ENCODE measurements at regions not wholly inside any gene's neighbourhood (a gene's known extent, or its start where the extent isn't known, plus 50 kb on each side); places are given as distances from the start of the nearest gene placed in this dataset.

- DNase-seq (ENCODE audit: insufficient read length, low spot score) = no peak
- no peak for FAIRE-seq
These were observed 335.6 kb upstream of the SLC16A7 start for GRCh38 chr12:59260202-59260601.

GRCh38 chr12:59252731-59253130, 332.4 kb upstream of the LRIG3 start:
- FAIRE-seq = no peak

GRCh38 chr12:59250766-59251165, 330.5 kb upstream of the LRIG3 start:
- FAIRE-seq (no peak), DNase-seq (ENCODE audit: insufficient read length, low spot score) (no peak)

More at GRCh38 chr12:59252731-59253130, 332.4 kb upstream of the LRIG3 start:
- no peak for DNase-seq (ENCODE audit: insufficient read length, low spot score)

GRCh38 chr12:59240048-59240447, 319.7 kb upstream of the LRIG3 start:
- no peak for DNase-seq (ENCODE audit: insufficient read length, low spot score)
- FAIRE-seq = no peak

- no peak for DNase-seq (ENCODE audit: insufficient read length, low spot score)
- FAIRE-seq = no peak
These were observed 314.1 kb upstream of the LRIG3 start for GRCh38 chr12:59234391-59234790.

GRCh38 chr12:59230334-59230733, 310.0 kb upstream of the LRIG3 start:
- DNase-seq (ENCODE audit: insufficient read length, low spot score) = no peak
- no peak for FAIRE-seq

- no peak for FAIRE-seq
- no peak for DNase-seq (ENCODE audit: insufficient read length, low spot score)
These were observed 298.8 kb upstream of the LRIG3 start for GRCh38 chr12:59219148-59219547.

- no peak for DNase-seq (ENCODE audit: insufficient read length, low spot score)
- FAIRE-seq = no peak
These were observed 276.7 kb upstream of the LRIG3 start for GRCh38 chr12:59196989-59197388.

GRCh38 chr12:59194794-59195193, 274.5 kb upstream of the LRIG3 start:
- no peak for FAIRE-seq

GRCh38 chr12:59193476-59194050, 273.3 kb upstream of the LRIG3 start:
- DNase-seq (ENCODE audit: insufficient read length, low spot score) (no peak), FAIRE-seq (no peak)

More at GRCh38 chr12:59194794-59195193, 274.5 kb upstream of the LRIG3 start:
- DNase-seq (ENCODE audit: insufficient read length, low spot score) = no peak

- FAIRE-seq (no peak), DNase-seq (ENCODE audit: insufficient read length, low spot score) (no peak)
These were observed 271.1 kb upstream of the LRIG3 start for GRCh38 chr12:59191372-59191771.

GRCh38 chr12:59186451-59186850, 266.1 kb upstream of the LRIG3 start:
- FAIRE-seq (no peak), DNase-seq (ENCODE audit: insufficient read length, low spot score) (no peak)

- DNase-seq (ENCODE audit: insufficient read length, low spot score) = no peak
These were observed 265.0 kb upstream of the LRIG3 start for GRCh38 chr12:59185295-59185694.

GRCh38 chr12:59182658-59183455, 262.6 kb upstream of the LRIG3 start:
- FAIRE-seq (no peak), DNase-seq (ENCODE audit: insufficient read length, low spot score) (no peak)

More at GRCh38 chr12:59185295-59185694, 265.0 kb upstream of the LRIG3 start:
- FAIRE-seq = no peak

GRCh38 chr12:59182191-59182590, 261.9 kb upstream of the LRIG3 start:
- FAIRE-seq (no peak), DNase-seq (ENCODE audit: insufficient read length, low spot score) (no peak)

- DNase-seq (ENCODE audit: insufficient read length, low spot score) = no peak
These were observed 261.0 kb upstream of the LRIG3 start for GRCh38 chr12:59181196-59181777.

GRCh38 chr12:59179231-59179630, 258.9 kb upstream of the LRIG3 start:
- DNase-seq (ENCODE audit: insufficient read length, low spot score) (no peak), FAIRE-seq (no peak)

More at GRCh38 chr12:59181196-59181777, 261.0 kb upstream of the LRIG3 start:
- no peak for FAIRE-seq

- no peak for DNase-seq (ENCODE audit: insufficient read length, low spot score)
- no peak for FAIRE-seq
These were observed 253.4 kb upstream of the LRIG3 start for GRCh38 chr12:59173695-59174094.

- DNase-seq (ENCODE audit: insufficient read length, low spot score) (no peak), FAIRE-seq (no peak)
These were observed 248.3 kb upstream of the LRIG3 start for GRCh38 chr12:59168647-59169046.

GRCh38 chr12:59166457-59166856, 246.2 kb upstream of the LRIG3 start:
- FAIRE-seq (no peak), DNase-seq (ENCODE audit: insufficient read length, low spot score) (no peak)

- DNase-seq (ENCODE audit: insufficient read length, low spot score) (peak; percentile 7), FAIRE-seq (no peak)
These were observed 244.9 kb upstream of the LRIG3 start for GRCh38 chr12:59164991-59165718.
